ENCODE measurements at regions not wholly inside any gene's neighbourhood (a gene's known extent, or its start where the extent isn't known, plus 50 kb on each side); places are given as distances from the start of the nearest gene placed in this dataset.
"Not testable (repeated sequence)": the region's sequence is repeated elsewhere in the genome, so short reads cannot be mapped to it uniquely, and the experiment has no call there.

DNA sequence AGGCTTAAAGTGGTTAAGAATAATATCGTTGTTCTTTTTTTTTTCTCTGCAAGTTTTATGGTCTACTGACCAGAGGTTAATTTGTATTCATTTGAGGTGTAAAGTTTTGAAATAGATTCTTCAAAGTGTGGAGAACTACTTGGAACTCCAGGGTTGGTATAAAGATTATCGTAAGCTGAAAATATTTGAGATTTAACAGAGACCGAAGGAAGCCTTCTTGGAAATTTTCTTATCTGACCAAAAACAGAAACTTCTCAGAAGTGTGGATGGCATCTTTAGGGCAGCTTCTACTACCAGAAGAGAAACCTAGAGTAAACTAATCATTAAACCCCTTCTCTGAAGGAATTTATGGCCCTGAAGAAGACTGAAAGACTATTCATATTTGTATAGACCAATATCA, 206.8 kb upstream of the MON1B start:
- no peak for DNase-seq (ENCODE audit: low spot score)

DNA sequence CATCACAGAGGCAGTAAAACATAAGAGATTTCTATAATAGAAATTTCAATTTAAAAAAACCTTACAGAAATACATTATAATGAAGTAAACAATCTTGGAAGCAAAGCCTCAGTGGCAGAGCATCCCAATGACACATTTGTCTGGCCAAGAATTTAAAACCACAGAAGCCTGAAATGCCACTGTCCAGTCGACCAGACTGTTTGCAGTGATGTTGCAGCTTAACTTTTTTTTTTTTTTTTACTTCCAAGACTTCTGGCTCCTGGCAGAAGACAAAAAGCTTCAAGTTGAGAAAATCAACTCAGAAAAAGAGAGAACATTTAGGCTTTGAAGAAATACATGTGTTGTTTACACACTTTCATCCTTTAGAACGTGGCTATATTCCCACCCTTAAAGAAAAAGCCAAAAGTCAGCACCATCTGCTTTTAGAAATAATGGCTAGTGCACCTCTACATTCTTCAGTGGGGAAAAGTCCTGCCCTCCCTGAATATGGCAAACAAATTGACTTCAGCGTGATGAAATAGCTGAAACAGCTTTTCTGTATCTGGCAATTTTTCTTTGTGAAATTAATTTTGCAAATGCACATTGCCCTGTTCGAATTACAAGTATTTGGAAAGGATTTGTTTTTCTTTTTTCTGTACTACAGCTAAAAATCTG, 205.5 kb upstream of the MON1B start:
- no peak for DNase-seq (ENCODE audit: low spot score)

DNA sequence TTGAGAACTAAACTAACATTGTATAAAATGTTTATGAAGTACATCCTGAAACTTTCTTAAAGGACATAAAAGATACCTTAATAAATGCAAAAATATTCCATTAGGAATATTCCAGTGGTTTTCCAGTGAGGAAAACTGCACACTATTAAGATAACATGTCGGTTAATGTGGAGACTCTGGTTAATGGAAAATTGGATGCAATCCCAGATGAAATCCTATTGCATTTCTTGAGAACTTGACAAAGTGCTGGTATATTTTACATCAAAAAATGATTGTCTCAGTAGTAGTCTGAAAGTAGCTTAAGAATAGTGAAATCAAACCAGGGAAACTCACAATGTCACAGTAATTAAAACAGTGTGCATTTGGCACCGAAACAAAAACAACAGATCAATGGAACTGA, 202.5 kb upstream of the MON1B start:
- DNase-seq (ENCODE audit: low spot score), result no peak

DNA sequence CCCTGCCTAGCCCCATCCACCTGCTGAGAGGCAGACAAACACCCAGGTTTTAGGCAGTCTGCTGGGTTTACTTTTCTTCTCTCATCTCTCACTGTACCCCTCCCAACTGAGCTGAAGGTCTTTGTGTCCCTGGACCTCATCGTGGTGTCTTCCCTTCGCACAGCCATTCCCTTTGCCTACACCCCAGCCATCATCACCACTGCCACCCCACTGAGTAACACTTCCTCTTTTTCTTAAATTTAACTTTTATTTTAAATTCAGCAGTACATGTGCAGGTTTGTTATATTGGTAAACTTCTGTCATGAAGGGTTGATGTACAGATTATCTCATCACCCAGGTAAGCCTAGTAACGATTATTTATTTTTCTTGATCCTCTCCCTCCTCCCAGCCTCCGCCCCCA, 188.3 kb upstream of the MON1B start:
- DNase-seq (ENCODE audit: low spot score), result no peak

DNA sequence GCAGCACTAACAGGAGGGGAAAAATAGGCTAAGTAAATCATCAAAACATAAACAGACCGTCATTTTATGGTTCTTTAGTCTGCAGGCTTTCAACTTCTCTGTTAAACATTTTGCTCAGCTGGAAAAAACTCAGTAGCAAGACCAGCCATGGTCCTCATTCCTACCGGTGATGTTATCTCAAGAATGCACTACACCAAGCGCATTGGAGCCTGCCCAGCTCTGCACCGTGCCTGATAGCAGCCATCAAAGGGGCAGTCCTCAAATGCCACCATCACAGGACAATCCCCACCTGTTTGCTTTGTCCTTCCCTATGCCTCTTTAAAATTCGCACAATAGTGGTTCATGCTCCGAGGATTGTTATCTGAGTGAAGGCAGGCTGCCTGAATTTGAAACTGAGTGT, 181.5 kb upstream of the MON1B start:
- DNase-seq (ENCODE audit: low spot score), result no peak

DNA sequence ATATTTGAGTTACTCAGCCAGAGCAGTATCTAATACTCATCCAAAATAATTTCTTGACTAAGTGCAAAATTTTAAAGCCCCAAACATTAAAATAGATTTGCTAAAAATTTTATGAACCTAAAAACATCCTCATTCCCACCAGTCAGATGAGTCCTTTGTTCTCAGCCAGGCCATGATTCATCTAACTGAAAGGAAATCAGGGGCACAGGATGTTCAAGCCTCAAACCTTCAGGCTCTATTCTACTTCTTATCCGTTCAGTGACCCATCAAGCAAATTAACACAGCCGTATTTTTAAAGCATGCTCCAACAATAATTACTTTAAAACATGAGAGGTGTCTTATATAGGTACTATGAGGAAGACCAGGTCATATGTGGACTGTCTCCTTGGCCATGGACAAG, 176.5 kb upstream of the MON1B start:
- DNase-seq (ENCODE audit: low spot score), result no peak

DNA sequence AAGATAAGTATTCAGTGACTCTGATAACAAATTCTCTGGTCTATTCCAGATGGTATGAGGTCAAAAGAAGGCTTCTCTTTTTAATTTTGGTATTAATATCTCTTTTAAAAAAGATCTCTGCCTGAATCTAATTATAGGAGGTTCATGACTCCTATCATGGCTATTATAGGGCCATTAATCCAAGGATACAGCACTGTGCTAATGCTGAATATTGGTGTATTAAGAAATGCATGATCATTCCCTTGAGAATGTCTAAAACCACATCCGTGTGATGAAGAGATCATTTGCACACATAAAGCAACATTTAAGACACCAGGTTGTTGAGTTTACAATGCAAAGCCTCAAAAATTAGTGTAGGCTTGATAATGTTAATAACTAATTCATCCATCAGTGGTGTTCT, 160.4 kb upstream of the MON1B start:
- DNase-seq (ENCODE audit: low spot score), result no peak

DNA sequence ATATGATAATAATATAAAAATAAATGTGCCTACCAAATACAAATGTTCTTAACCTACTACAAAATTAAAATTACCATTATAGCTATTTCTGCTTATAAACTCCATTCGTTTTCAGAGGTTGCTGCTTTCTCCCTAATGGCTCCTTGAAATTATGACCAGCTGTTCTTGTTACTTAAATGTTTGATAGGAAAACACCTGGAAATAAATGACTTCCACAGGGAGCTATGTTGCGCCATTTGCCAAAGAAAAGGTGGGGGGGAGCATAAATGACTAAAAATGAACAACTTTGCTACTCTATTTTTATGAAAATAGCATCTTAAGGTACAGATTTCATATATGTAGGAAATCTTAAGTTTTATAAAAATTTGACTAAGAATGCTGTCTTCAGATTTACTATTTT, 157.5 kb upstream of the MON1B start:
- DNase-seq (ENCODE audit: low spot score), result no peak

DNA sequence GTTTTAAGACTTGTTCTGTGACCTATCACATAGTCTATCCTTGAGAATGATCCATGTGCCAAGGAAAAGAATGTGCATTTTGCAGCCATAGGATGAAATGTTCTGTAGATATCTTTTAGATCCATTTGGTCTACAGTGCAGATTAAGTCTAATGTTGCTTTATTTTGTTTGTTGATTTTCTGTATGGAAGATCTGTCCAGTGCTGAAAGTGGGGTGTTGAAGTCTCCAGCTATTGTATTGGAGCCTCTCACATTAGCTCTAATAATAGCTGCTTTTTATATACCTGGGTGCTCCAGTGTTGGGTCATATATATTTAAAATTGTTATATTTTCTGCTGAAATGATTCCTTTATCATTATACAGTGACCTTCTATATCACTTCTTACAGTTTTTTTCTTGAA, 155.6 kb upstream of the MON1B start:
- no peak for DNase-seq (ENCODE audit: low spot score)

DNA sequence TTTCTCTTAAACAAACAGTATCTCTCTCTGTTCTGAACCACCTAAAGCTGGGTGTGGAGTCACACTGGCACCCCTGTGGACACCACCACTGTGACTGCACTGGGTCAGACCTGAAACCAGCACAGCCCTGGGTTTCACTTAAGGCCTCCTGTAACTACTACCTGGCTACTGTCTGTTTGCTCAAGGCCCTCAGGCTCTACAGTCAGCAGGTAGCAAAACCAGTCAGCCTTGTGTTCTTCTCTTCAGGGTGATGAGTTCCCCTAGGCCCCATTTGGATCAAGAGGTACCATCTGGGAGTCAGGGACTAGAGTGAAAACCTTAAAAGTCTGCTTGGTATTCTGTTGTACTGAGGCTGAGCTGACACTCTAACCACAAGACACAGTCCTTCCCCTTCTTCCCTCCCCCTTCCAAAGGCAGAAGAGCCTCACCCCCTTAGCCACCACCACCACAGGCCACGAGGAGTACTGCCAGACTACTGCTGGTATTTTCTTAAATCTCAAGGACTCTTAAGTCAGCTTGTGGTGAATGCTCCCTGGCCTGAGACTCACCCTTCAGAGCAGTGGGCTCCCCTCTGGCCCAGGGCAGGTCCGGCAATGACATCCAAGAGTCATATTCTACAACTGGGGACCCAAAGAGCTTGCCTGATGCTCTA, 153.2 kb upstream of the MON1B start:
- no peak for DNase-seq (ENCODE audit: low spot score)

DNA sequence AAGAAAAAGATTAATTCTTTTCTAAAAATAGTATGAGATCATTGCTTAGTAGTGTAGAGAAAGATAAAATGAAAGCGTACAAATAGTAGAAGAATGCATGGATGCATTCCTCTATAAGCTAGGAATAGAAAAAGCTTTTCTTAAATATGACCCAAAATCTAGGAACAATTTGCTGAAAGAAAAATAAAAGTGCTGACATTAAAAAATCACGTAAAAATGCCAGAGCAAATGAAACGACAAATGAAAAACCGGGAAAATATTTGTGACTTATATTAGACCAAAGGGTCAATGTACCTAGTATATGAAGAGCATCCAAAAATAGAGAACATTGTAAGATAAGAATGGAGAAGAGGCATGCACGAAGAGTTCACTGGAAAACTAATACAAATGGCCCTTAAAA, 149.5 kb upstream of the MON1B start:
- DNase-seq (ENCODE audit: low spot score), result no peak

DNA sequence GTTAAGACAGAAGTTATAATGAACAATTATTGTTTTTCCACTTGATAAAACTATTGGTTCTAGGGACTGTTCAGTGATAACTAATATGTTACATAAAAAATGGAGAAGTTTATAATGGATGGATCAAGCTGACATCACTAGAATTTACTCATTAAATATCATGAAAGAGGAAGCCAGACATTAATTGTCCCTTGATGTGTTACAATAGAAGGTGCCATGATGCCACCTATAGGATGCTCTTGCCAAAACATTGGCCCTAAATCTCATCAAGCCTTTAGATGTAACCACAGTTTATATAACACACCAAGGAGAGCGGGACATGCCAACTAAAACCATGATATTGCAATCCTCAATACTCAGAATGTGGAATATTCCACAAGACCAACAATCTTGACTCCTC, 147.9 kb upstream of the MON1B start:
- peak; percentile 32 for DNase-seq (ENCODE audit: low spot score)

DNA sequence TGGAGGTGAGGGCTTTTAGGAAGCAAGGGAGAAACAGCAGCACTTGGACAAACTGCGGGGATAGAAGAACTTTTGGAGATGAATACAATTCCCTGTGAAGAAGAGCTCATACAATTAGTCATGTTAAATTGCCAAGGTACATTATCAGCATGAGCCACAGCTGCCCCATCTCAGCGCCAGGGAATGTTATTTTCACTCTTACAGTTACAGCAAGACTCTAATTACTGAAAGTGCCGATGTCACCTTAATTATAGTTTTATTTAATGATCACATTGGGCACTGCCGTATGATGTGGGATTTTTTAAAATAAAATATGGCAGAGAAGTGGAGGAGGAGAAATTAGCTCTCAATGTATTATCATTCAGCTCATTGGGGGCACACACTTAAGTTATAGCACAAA, 144.8 kb upstream of the MON1B start:
- no peak for DNase-seq (ENCODE audit: low spot score)

DNA sequence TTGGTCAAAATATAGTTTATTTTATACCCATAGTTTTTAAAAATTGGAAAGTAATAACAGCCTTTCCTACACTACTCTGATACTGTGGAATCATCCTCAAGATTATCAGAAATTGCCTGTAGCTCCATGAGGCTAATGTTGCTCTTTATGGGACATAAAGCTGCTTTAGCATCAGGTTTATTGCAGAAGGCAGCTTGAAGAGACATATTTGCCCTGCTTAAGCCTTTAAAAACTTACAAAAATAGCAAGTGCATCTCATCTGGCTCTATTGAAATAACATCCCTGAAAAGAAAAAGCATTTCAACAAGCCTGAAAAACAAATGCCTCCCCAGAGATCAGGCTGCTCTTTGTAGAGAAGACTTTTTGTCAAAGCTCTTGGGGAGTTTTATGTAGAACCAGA, 142.9 kb upstream of the MON1B start:
- DNase-seq (ENCODE audit: low spot score), result no peak

DNA sequence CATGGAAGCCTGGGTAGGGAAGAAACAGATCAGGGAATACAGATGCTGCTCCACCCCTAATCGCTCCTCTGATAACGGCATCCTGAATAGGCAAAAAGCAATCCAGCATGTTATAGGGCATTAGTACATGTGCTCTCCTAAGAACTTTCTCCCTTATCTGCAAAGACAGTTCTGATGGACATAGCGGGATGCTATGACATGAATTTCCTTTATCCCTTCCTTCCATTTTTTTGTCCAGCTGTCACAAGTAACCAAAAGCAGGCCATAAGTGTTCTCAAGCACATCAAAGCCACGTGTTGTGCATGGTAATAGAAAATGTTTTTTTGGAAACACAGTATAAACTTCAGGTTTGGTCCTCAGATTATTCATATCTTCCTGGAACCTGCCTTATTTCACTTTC, 141.4 kb upstream of the MON1B start:
- DNase-seq (ENCODE audit: low spot score), result no peak

DNA sequence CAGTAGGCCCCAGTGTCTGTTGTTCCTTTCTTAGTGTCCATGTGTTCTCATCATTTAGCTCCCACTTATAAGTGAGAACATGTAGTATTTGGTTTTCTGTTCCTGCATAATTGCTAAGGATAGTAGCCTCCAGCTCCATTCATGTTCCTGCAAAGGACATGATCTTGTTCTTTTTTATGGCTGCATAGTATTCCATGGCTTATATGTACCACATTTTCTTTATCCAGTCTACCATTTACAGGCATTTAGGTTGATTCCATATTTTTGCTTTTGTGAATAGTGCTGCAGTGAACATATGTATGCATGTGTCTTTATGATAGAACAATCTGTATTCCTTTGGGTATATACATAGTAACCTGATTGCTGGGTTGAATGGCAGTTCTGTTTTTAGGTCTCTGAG, 134.4 kb upstream of the MON1B start:
- DNase-seq (ENCODE audit: low spot score), result not testable (repeated sequence)

DNA sequence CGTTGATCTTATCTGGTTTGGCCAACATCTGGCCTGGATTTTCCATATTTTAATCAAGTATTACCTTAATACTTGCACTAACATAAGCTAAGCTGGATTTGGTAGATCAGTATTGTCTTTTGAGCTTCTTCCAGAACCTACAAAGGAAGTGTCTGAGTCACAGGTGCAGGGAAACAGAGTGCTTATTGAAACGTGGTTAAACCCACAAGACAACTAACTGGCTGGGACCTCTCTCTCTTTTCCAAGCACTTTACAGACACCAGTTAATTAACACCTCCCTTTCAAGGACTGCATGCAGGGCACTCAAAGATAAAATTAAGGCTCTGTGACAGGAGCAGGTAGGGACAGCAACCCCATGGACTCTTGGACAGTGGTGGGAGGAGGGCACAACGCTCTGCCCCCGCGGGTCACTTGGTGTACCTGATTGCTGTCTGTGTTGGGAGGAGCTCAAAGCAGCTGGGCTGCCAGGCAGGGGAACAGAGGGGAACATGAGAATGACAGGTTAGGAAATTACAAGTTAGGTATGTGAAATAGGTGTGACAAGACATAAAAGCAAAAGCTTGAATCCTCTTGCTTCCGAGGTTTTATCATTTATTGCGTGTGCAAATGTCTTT, 133.7 kb upstream of the MON1B start:
- DNase-seq (ENCODE audit: low spot score), result no peak

DNA sequence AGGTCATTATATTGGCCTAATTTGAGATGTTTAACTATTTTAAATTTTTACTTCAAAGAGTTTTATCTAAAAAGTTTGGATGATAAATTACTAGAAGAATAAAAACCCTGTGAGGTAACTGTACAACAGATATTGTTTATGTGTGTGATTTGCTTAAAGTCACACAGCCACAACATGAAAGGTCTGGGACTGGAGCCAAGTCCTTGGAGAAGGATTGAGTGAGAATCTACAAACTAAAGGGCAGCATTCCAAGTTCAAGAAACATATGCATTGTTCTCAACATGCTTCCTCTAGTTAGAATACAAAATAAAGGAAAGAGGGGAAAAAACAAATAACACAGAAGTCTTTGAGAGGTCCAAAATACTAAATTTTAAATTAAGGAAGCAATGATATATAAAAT, 131.5 kb upstream of the MON1B start:
- DNase-seq (ENCODE audit: low spot score), result no peak

DNA sequence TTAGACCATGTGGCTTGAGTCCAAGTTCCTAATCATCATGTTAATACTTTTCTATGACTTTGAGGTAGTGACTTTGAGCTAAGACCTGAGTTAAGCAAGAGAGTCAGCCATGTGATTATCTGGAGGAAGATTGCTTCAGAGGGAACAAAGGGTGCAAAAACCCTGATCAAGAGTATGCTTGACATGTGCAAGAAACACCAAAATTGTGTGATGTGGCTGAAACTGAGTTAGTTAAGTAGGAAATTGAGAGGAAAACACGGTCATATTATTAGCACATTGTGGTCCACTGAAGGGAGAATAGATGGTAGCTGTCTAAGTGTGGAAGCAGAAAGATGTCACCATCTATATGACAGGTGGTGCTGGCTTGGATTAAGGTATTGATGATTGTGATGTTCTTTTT, 130.4 kb upstream of the MON1B start:
- DNase-seq (ENCODE audit: low spot score), result no peak

DNA sequence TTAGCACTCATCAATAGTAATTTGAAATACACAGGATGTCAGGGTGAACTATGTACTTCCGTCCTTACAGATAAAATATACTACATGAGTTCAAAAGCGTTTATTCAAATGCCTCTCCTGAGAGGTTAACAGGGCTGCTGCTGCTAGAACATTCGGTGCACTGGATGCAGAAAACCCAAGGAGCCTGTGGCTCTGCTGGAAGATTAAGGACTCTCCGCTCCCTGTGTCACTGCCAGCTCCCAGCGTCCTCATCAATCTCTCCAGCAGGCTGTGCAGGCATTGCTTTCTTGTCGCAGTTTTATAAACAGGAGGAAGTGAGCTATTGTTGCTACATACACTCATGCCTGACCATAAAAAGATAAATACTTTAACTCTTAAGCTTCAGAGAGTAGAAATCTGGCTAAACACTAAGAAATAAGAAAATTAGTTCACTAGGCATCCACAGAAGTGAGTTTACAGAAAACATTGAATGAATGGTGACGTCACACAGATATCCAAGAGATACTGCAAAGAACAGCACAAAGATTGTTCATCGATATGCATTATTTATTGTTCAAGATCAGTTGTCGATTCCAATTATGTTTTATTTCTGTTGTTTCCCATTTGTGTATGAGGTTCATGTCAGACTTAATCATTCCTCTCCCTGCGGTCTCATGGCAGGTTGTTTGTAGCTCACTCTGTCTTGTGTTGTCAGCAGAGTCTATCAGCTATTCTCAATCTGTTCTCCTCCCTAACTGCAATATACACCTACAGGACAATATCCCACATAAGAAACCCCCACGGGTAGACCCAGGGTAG, 127.9 kb upstream of the MON1B start:
- DNase-seq (ENCODE audit: low spot score), result peak; percentile 3

DNA sequence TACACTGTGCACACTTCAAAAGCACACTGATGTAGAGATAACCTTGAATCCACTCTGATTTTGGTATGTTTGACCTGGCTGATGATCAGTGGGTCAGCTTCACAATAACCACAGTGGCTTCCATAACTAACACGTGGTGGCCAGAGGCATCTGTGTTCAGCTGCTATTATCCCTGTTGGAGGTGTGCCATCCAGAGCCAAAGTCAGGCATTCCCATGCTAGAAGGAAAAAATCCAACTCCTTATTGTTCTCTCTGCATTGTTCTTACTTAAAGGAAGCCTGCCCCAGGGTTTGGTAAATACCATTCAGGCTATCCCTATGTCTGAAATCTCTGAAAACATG, 127.3 kb upstream of the MON1B start:
- no peak for DNase-seq (ENCODE audit: low spot score)

DNA sequence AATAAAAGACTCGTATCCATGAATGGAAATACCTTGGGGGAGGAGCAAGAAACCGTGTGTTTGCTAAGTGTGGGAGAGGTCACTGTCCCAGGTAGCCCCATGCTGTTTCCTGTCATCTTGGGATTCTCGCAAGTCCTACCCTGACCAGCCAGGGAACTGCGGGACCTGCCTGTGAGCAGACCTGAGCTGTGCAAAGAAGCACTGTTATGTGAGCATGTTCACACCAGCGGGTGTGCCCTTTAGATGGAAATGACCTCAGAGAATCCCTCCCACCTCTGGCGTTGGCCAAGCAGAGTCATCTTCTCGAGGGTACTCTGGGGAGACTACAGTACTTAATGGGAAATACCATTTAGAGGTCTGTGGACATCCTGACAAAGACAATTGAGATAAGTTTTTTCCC, 127.0 kb upstream of the MON1B start:
- DNase-seq (ENCODE audit: low spot score), result no peak

DNA sequence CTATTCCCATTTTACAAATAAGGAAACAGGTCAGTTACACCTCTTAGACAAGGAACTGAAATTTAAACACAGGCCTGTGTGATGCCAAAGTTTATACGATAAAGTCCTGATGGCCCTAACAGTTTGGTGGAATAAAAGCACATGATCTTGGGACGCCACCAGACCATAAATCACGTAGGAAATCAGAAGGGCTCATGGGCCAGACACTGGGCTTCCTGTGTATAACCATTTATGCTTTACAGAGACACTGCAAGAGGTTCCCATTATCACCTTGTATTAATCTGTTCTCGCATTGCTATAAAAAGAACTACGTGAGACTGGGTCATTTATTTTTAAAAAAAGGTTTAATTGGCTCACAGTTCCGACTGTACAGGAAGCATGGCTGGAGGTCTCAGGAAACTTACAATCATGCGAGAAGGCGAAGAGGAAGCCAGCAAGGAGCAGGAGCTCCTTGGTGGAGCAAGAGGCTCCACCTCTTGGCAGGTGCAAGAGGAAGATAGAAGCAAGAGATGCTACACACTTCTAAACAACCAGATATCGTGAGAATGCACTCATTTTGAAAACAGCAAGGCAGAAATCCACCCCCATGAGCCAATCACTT, 124.0 kb upstream of the MON1B start:
- no peak for DNase-seq (ENCODE audit: low spot score)

Measured in pons (tissue), 1 donor.